ENCODE measurements at regions not wholly inside any gene's neighbourhood (a gene's known extent, or its start where the extent isn't known, plus 50 kb on each side); places are given as distances from the start of the nearest gene placed in this dataset.

GRCh38 chr11:129740125-129740719, 75.4 kb upstream of the TMEM45B start:
- Histone ChIP-seq H3K9me3 (ENCODE audit: low read depth) (no peaks in the 10 kb centered on the region), H3K4me1 (peaks cover 13% of the 10 kb centered on the region), H3K27me3 (no peaks in the 10 kb centered on the region), H3K79me2 (ENCODE audit: low read depth) (no peaks in the 10 kb centered on the region), H4K20me1 (ENCODE audit: low read depth) (no peaks in the 10 kb centered on the region), H3F3A (ENCODE audit: low read depth) (peaks cover 16% of the 10 kb centered on the region), H3K9ac (no peak overlapping the region), H3K4me3 (no peak overlapping the region), H3K36me3 (no peaks in the 10 kb centered on the region), H2AFZ (replicated peaks) (no peak overlapping the region), H3K4me2 (no peak overlapping the region), H3K27ac (no peak overlapping the region)
- TF ChIP-seq EZH2 (IDR thresholded peaks at IDR 0.05) (no peak), CTCF (IDR thresholded peaks at IDR 0.05) (no peak), EZH2phosphoT487 (IDR thresholded peaks at IDR 0.05) (no peak)
- H3K27me3 Mint-ChIP-seq (ENCODE audit: insufficient read depth, low read depth) = peaks cover 7% of the 10 kb centered on the region
- H3K4me3 Mint-ChIP-seq = no peak overlapping the region
- no peaks in the 10 kb centered on the region for H3K9me3 Mint-ChIP-seq
- H3K36me3 Mint-ChIP-seq = no peaks in the 10 kb centered on the region
- DNase-seq (ENCODE audit: low spot score) = no peak
- H3K4me1 Mint-ChIP-seq = no peaks in the 10 kb centered on the region
- no peak overlapping the region for H3K27ac Mint-ChIP-seq

DNA sequence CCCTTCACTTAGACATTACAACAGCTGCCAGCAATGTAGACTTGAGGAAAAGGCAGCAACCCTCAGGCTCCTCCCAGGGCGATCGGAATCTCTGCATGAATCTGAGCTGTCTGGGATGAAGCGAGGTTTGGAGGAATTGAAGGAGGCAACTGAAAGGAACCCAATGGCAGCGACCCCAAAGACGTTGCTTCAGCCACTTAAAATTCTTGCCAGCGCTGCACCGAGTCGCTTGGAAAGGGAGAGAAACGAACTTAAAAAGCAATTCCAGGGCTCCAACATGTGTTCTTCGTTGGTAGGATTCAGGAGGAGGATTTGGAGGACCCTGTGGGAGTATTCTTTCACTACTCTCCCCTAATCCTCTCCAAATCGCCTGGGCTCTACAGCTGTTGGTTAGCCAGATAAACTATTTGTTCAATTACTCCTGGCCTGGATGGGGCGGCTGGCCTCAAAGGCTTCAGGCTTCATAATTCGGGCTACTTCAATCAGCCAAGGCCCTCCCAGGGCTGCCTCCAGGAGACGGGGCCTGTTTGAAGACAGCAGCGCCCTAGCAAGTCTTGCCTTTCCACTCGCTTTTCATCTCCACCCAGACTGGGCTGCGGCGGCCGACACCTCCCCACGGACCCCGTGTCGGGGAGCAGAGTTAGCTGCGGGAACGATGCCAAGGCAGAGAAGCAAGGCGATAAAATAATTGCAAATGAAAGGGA, 72.4 kb upstream of the TMEM45B start:
- no peak overlapping the region for H3K27ac Mint-ChIP-seq
- H3K4me1 ChIP-seq = peaks cover 13% of the 10 kb centered on the region
- H3K4me1 Mint-ChIP-seq = no peaks in the 10 kb centered on the region
- H3K36me3 Mint-ChIP-seq = no peaks in the 10 kb centered on the region
- H3K9me3 ChIP-seq (ENCODE audit: low read depth) = no peaks in the 10 kb centered on the region
- TF ChIP-seq EZH2 (IDR thresholded peaks at IDR 0.05) (no peak), EZH2phosphoT487 (IDR thresholded peaks at IDR 0.05) (no peak), CTCF (IDR thresholded peaks at IDR 0.05) (no peak)
- no peak overlapping the region for H3K4me3 ChIP-seq
- no peaks in the 10 kb centered on the region for H4K20me1 ChIP-seq (ENCODE audit: low read depth)
- peaks cover 16% of the 10 kb centered on the region for H3F3A ChIP-seq (ENCODE audit: low read depth)
- H2AFZ ChIP-seq (replicated peaks) = peak overlapping the region; percentile 96
- peak overlapping the region; percentile 62 for H3K4me2 ChIP-seq
- no peaks in the 10 kb centered on the region for H3K27me3 ChIP-seq
- H3K79me2 ChIP-seq (ENCODE audit: low read depth) = no peaks in the 10 kb centered on the region
- H3K27me3 Mint-ChIP-seq (ENCODE audit: insufficient read depth, low read depth) = peaks cover 10% of the 10 kb centered on the region
- no peak overlapping the region for H3K4me3 Mint-ChIP-seq
- H3K9ac ChIP-seq = no peak overlapping the region
- peak overlapping the region; percentile 83 for H3K27ac ChIP-seq
- H3K36me3 ChIP-seq = no peaks in the 10 kb centered on the region
- peaks cover 2% of the 10 kb centered on the region for H3K9me3 Mint-ChIP-seq
- peak; percentile 67 for DNase-seq (ENCODE audit: low spot score)

GRCh38 chr11:129747071-129747470, 68.6 kb upstream of the TMEM45B start:
- Histone ChIP-seq H2AFZ (replicated peaks) (no peak overlapping the region), H3K9ac (no peak overlapping the region), H3K79me2 (ENCODE audit: low read depth) (no peaks in the 10 kb centered on the region), H3K4me3 (no peak overlapping the region), H3K4me2 (no peak overlapping the region), H3K27ac (no peak overlapping the region), H3K9me3 (ENCODE audit: low read depth) (no peaks in the 10 kb centered on the region), H3K27me3 (peaks cover 23% of the 10 kb centered on the region), H3F3A (ENCODE audit: low read depth) (peaks cover 16% of the 10 kb centered on the region), H3K36me3 (no peaks in the 10 kb centered on the region), H4K20me1 (ENCODE audit: low read depth) (no peaks in the 10 kb centered on the region), H3K4me1 (peaks cover 13% of the 10 kb centered on the region)
- no peak overlapping the region for H3K4me3 Mint-ChIP-seq
- TF ChIP-seq EZH2phosphoT487 (IDR thresholded peaks at IDR 0.05) (no peak), CTCF (IDR thresholded peaks at IDR 0.05) (no peak), EZH2 (IDR thresholded peaks at IDR 0.05) (no peak)
- DNase-seq (ENCODE audit: low spot score) = no peak
- no peak overlapping the region for H3K27ac Mint-ChIP-seq
- H3K9me3 Mint-ChIP-seq = peaks cover 2% of the 10 kb centered on the region
- no peaks in the 10 kb centered on the region for H3K36me3 Mint-ChIP-seq
- peaks cover 4% of the 10 kb centered on the region for H3K27me3 Mint-ChIP-seq (ENCODE audit: insufficient read depth, low read depth)
- no peaks in the 10 kb centered on the region for H3K4me1 Mint-ChIP-seq

Data from neural progenitor cell (in vitro differentiated cells).